GM18909 (cell line): ENCODE measurements at regions not wholly inside any gene's neighbourhood (a gene's known extent, or its start where the extent isn't known, plus 50 kb on each side); places are given as distances from the start of the nearest gene placed in this dataset.
"Not testable (repeated sequence)": the region's sequence is repeated elsewhere in the genome, so short reads cannot be mapped to it uniquely, and the experiment has no call there.

ENCODE experiments used
- ATAC-seq: cut with Tn5 transposase; IDR thresholded peaks from one replicate; pipeline ENCODE4 v1.9.1; 2021; ENCODE audit warnings: mild to moderate bottlenecking; ENCODE audit not compliant: unreplicated experiment, poor library complexity

DNA sequence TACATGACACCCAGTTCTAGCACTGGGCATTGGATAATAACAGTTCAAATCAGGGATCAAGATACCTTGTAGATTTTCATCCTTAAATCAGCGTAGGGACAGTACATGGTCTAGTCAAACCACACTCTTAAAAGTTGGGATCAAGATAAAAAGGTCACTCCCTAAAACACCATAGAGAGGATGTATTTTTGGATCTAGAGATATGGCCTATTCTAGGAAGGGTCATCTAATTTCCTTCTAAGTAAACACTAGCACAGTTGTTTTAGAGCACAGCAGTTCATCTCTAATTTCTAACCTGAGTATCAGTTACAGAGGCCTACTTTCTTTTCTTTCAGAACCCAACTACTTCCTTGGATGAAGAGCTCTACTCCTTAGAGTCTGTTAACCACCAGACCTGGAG, 166.4 kb upstream of the GRIN3A start:
- ATAC-seq, result no peak

DNA sequence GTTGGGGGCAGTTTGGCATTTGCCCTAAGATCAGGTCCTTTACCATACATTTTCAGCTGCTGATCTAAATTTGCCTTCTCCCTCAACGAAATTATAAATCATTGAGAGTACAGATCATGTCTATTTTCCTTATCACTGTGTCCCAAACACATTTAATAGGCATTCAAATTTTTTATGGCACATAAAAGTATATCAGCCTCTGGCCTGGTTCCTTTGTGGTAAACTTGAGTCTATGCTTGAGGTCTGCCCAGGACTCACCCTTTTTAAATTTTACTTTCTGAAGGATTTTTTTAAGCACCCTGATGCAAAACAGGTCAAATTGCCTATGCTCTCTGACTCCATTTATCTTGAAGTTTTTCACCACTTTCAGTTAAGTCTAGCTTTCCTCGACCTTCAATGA, 163.6 kb upstream of the GRIN3A start:
- no peak for ATAC-seq

GRCh38 chr9:101897196-101897595, 158.7 kb upstream of the GRIN3A start:
- ATAC-seq, result no peak

DNA sequence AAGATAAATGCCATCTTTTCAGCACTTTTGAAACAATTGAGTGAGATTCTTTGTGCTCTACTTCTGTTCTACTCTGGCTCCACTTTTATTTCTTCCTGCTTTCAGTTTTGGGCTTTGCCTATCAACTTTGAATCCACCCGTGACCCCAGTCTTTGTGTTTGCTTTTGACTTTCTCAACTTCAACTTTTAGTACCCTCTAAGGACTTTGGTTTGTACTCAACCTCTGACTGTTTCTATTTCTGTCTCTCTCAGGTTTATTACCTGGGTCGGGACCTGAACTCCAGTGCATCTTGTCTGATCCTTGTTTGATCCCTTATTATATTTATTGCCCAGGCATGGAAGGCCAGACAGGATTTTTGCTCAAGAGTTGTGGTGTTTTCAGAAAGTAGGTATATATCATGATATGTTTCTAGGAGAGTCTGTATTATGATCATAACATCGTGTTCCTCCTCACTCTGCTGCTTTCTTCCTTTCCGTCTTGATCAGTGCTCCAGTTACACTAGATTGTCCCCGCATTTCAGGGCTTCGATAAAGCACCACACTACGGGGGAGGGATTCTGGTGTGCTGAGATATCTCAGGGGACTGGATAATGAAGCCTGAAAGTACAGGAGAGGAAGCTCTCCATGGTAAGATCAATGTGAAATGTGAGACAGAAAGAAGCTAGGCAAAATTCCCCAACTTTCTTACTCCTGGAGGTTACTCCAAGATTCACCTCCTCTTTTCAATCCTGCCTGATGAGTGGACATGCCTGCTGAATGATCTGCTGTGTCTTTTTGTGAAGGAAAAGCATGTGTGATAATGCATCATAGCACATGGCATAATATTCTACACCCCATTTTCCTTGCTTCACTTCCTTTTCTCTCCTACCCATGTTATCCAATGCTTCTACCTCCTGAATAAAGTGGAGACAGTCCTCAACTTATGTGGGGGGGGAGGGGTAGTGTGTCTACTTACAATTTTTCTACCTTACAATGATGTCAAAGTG, 155.5 kb upstream of the GRIN3A start:
- no peak for ATAC-seq

DNA sequence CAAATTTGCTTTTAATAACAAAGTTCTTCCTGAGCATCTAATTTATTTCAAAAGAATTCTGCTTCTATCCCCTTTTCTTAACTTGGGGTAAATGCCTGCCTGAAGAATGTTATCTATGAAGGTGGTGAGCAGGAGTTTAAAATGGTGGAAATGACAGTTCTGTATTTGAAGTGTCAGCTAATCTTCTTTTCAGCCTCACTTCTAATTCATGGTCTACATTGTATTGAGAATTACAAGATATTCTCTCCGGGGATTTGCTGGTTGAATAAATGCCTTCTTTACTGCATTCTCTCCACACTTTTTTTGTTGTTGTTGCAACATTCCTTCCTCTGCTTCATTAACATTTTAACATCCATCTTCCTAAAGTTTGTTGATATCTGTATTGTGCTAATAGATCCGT, 143.1 kb upstream of the GRIN3A start:
- ATAC-seq, result no peak

DNA sequence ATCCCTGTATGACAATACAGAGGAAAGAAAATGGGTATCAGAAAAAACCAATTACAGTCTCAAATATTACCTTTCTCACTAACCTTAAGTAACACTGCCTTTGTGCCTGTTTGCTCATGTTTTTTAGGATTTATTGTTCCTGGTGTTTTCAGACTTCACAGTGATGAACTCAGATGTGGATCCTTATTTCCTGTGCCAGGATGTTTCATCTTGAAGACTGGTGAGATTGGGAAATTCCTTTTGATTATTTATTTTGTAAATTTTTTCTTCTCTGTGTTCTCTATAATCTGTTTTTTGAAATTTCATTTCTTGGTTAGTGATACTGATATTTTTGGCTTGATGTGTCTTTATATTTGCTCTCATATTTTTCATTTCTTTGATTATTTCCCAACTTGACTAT, 142.4 kb upstream of the GRIN3A start:
- ATAC-seq, result no peak

DNA sequence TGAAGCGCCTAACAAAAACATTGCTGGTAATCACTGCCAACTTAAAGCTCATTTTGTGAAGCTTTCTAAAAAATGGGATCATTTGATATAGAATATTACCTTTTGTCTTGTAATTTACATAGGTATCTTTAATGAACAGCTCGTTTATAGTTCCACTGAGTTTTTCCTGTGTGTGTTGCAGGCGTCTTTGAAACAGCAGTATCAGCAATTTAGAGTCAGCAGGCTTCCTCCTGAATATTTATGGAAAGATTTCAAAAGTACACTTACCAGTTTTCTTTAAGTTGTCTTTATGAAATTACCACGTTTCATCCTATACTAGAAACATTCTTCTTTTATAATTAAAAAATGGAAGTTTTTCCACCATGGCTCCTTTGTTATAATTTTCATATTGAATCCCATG, 140.3 kb upstream of the GRIN3A start:
- ATAC-seq, result no peak

DNA sequence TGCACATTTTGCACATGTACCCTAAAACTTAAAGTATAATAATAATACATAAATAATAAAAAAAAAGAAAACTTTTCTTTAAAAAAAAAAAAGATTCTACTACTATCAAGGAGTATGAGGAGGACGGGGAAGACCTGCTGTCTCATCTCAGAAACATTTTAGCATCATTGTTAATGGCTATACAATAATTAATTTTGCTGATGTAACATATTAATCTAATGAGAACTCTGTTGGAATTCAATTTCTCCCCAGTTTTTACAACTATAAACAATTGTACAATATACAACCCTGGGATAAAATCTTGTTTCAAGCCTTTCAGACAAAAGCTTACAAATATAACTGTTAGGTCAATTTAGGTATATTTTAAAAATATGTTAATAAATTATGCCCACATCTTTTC, 139.0 kb upstream of the GRIN3A start:
- no peak for ATAC-seq

- ATAC-seq, result no peak
Measured at GRCh38 chr9:101861472-101861871, 123.0 kb upstream of the GRIN3A start.

- ATAC-seq, result no peak
Measured at GRCh38 chr9:101860920-101861319, 122.5 kb upstream of the GRIN3A start.

GRCh38 chr9:101859620-101860019, 121.2 kb upstream of the GRIN3A start:
- no peak for ATAC-seq

GRCh38 chr9:101858026-101858425, 119.6 kb upstream of the GRIN3A start:
- no peak for ATAC-seq

DNA sequence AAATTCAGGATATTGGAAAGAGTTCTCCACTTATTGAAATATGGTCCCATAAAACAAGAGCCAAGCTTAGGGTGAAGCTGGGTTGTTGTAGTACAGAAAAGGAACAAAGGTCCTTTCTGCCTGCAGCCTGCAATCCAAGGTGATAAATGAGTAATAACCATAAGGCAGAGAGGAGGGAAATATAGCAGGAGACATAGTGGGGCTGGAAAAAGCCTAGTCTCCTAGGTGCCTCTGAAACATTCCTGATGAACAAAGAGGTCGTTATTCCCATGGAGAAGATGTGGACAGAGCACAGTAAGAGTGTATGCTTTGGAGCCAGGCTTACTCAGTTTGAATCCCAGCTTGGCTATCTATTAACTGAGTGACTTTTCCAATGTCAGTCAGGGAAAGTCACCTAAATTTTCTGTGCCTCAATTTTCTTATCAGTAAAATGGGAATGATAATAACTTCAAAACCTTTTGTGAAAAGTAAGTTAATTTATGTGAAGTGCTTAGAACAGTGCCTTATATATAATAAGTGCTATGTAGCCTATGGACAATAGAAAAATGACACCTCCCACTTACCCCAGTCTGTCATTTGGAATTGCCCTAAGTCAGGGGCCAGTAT, 110.8 kb upstream of the GRIN3A start:
- no peak for ATAC-seq

DNA sequence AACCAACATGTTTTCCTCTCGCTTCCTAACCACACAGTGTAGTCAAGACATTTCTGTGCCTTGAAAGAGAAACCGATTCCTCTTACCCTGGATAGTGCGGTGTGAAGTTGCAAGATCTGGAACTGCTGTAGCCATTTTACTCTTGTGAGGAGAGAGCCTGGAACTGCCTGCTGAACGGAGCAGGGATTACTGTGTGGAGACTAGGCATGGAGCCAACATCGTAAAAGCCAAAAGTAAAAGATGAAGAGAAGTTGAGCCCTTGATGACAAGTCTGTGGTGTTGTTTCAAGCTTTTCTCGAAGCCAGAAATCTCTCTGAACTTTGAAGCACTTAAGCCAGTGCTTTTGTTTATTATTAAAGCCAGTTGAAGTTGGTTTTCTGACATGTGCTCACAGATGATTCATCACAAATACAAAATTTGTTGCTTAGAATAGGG, 110.1 kb upstream of the GRIN3A start:
- no peak for ATAC-seq

- no peak for ATAC-seq
Measured at GRCh38 chr9:101846161-101846560, 107.7 kb upstream of the GRIN3A start.

DNA sequence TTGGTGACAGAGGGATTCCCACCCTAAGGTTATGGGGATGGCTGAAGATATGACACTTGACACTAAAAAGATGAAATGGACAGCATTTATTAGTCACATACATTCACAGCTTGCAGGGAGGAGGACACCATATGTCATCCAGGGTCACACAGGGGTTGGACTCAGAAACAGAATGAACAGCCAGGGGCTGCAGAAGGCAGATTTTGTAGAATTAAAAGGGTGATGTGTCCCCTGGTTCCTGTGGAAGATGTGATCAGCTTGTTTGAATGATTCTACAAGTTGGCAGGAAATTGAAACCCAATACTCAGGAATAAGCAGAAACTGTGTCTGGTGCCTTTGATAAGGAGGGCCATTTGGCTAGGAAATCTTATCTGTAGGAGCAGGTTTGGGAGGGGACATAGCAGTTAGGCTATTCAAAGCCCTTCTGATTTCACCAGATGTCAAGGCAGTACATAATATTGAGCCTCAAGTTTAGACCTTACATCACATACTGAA, 102.3 kb upstream of the GRIN3A start:
- no peak for ATAC-seq

DNA sequence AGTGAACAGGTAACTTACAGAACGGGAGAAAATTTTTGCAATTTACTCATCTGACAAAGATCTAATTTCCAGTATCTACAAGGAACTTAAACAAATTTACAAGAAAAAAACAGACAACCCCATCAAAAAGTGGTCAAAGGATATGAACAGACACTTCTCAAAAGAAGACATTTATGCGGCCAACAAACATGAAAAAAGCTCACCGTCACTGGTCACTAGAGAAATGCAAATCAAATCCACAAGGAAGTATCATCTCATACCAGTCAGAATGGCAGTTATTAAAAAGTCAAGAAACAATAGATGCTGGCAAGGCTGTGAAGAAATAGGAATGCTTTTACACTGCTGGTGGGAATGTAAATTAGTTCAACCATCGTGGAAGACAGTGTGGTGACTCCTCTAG, 100.5 kb upstream of the GRIN3A start:
- not testable (repeated sequence) for ATAC-seq

- no peak for ATAC-seq
Measured at GRCh38 chr9:101836021-101836420, 97.6 kb upstream of the GRIN3A start.

DNA sequence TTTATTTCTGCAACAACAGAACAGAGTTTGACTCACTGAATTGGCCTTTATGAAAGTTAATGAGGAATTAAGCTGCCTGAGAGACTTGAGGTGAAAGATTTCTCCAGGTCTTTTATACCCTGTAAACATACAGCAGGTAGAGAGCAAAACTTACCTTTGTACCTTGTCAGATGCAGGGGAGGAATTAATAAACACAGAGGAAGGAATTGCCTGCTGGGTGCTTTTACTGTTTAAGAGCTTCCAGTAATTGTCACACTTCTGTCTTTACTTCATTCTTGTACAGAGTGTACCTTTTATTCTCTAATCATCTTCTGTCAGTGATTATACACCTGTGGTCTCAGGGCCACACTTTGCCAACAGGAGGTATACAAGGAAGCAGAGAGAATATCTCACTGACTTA, 94.0 kb upstream of the GRIN3A start:
- ATAC-seq, result no peak

DNA sequence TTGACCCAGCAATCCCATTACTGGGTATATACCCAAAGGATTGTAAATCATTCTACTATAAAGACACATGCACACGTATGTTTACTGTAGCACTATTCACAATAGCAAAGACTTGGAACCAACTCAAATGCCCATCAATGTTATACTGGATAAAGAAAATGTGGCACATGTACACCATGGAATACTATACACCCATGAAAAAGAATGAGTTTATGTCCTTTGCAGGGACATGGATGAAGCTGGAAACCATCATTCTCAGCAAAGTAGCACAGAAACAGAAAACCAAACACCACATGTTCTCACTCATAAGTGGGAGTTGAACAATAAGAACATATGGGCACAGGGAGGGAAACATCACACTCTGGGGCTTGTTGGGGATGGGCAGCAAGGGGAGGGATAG, 83.0 kb upstream of the GRIN3A start:
- ATAC-seq, result not testable (repeated sequence)

DNA sequence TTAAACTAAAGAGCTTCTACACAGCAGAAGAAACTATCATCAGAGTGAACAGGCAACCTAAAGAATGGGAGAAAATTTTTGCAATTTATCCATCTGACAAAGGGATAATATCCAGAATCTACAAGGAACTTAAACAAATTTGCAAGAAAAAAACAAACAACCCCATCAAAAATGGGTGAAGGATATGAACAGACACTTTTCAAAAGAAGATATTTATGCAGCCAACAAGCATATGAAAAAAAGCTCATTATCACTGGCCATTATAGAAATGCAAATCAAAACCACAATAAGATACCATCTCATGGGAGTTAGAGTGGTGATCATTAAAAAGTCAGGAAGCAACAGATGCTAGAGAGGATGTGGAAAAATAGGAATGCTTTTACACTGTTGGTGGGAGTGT, 82.5 kb upstream of the GRIN3A start:
- not testable (repeated sequence) for ATAC-seq

DNA sequence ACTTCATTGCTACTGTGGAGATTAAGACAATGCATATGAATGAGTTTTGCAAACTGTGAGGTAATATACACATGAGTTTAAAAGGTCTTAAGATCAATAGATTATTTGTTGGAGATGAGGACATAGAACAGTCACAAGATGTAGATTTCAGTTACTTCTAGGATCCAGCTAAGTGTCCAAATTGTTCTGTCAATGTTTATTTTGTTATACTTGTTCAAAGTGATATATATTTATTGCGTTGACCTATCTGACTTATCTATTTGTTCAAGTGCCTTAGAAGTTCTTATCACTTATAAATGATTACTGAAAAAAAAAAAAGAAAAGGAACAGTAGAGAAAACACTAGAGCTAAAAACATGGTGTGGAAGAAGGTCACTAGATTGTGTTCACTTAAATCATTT, 75.6 kb upstream of the GRIN3A start:
- no peak for ATAC-seq
